Urinary bladder (tissue), 3 donors: ENCODE measurements at regions not wholly inside any gene's neighbourhood (a gene's known extent, or its start where the extent isn't known, plus 50 kb on each side); places are given as distances from the start of the nearest gene placed in this dataset.

Experiments used
- DNase-seq: peaks from one replicate; pipeline ENCODE4 v3.0.0-alpha.2; 2015; ENCODE audit errors: extremely low spot score
- H3K27ac ChIP-seq: one replicate; pipeline ENCODE4 v1.5.1; 2013; ENCODE audit warnings: low read depth, mild to moderate bottlenecking, moderate library complexity
- H3K36me3 ChIP-seq: one replicate; pipeline ENCODE4 v1.6.1; 2013; ENCODE audit warnings: mild to moderate bottlenecking, moderate library complexity; ENCODE audit not compliant: insufficient read depth
- H3K4me1 ChIP-seq: one replicate; pipeline ENCODE4 v1.6.1; 2013; ENCODE audit warnings: mild to moderate bottlenecking, moderate library complexity; ENCODE audit not compliant: insufficient read depth
- H3K4me3 ChIP-seq: one replicate; pipeline ENCODE4 v1.5.1; 2013; ENCODE audit warnings: low read depth, low read length
- WGBS: extraction: QIAGEN DNeasy Blood & Tissue Kit; methylation state at CpG from one replicate; pipeline ENCODE4 v1.1.7; 2013; 5-methylcytosine and 5-hydroxymethylcytosine counted together
- donor health status: healthy with polysubstance abuse.
- donor health status: healthy.

DNA sequence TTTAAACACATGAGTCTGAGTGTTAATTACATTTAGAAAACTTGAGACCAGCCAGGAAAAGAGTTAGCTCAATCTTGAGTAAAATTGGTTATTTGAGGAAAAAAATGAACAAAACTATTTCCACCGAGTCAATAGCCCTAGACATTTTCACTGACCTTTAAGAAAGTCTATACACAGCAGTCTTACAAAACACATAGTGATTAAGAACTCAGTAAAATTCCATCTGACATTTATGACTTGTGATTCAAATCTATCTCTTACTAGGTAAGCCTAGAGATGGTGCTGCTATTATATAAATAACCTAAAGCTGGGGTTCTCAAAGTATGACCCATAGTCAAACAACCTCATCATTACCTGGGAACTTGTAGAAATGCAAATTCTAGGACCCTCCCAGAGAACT is 109.1 kb upstream of the COL8A1 start:
- 60% methylated on average over 1 of the region's 1 CpG for WGBS
- Histone ChIP-seq H3K4me3 (no peak overlapping the region), H3K4me1 (no peaks in the 10 kb centered on the region), H3K36me3 (no peaks in the 10 kb centered on the region), H3K27ac (no peak overlapping the region)
- no peak for DNase-seq

DNA sequence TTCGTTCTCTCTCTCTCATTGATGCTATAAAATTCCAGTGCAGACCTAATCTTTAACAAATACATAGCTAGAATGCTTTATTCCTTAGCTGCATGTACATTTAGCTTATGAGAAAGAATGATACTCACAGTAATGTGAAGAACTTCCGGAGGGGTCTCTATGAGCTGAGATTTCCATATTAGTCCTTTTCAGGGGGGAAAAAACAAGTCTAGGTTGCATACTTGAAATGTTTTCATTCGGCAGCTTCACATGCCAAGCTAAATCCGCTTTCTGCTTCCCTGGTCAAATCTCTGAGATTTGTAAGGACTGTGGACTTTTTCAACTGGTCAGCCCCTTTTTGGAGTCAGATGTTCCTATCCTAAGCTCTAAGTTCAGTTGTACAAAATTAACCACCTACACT is 111.5 kb upstream of the COL8A1 start:
- 50% methylated on average over 4 of the region's 4 CpGs for WGBS
- DNase-seq = no peak
- Histone ChIP-seq H3K27ac (no peak overlapping the region), H3K4me3 (no peak overlapping the region), H3K36me3 (no peaks in the 10 kb centered on the region), H3K4me1 (no peaks in the 10 kb centered on the region)

DNA sequence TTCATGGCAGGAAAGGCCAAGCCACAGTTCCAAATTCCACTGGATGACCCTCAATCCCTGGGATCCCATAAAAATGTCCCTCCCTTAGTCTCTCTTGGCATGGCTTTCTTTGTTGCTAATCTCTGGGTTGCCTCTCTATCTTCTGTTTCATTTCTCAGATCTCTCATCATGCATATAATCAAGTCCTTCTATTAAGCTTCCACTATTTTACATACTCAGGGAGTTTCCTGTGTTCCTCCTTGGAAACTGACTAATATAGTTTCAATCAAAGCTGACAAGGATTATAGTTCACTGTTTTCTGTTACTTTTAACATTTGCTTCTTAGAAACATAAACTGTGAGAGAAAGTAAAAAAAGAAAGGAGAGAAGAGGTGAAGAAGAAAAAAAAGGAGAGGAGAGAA is 113.8 kb upstream of the COL8A1 start:
- Histone ChIP-seq H3K4me3 (no peak overlapping the region), H3K36me3 (no peaks in the 10 kb centered on the region), H3K27ac (no peak overlapping the region), H3K4me1 (no peaks in the 10 kb centered on the region)
- DNase-seq = no peak

DNA sequence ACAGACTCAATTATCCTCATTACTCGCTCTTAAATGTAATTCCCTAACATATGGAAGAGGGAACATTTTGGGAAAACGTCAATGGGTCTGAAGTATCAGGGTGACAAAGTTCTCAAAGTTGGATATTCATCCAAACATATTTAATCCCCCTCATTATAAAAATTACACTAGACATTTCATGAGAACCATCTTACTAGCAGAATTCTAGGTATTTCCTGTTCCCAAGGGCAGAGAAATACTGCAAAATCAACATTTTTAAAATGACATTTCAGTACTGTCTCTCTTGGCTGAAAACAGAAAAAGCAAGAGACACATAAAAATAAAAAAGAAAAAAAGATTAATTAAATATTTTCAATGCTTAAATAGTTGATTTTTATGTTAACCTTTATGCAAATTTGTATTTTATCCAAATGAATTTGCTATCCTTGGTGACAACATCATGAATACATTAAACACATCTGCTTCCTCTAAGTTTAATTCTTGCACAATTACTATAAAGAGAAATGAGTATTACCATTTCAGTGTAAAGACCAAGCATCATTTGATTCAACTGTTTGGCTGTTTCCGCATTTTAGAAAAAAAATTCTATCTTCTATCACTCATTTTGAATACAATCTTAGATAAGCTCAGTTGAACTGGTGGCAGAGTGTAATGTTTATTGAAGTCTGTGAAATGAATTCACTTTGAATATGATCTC is 114.8 kb upstream of the COL8A1 start:
- WGBS = 89% methylated on average over 3 of the region's 3 CpGs
- no peaks in the 10 kb centered on the region for H3K36me3 ChIP-seq
- no peak for DNase-seq
- no peak overlapping the region for H3K4me3 ChIP-seq
- H3K4me1 ChIP-seq = no peaks in the 10 kb centered on the region
- H3K27ac ChIP-seq = no peak overlapping the region

DNA sequence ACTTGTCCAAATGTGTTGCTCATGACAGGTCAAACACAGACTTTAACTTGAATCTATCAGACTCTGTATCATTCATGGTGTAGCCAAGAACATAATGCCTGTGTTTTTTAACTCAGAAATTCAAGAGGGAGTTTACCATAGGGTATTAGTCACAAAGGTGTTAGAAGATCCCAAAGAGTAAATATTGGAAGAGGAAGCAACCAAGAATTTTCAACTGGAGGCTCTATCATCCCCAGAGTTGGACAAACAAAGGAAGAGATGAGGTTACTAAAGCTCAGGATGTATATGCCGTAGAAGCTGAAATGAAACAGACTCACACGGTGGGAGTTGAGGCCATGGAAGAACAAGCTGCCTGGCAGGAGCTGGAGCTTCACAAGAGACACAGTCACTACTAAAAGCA is 116.2 kb upstream of the COL8A1 start:
- DNase-seq = no peak
- 91% methylated on average over 2 of the region's 2 CpGs for WGBS

DNA sequence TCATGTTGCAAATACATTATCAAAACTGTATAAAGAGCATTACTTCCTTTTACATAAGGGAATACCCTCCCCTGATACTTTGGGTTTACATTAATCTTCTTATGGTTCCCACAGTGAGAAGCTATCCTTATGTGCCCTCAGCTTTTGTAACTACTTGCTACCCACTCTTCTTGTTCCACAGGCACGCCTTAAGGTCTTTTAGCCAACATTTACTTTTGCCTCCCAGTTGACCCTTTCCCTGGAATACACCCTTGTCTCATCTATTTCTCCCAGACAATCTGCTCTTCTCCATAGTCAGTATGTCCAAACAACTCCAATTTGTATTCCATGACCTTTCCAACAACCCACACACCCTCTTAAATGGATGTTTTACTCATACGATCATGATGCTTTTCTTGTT is 116.8 kb upstream of the COL8A1 start:
- Histone ChIP-seq H3K36me3 (no peaks in the 10 kb centered on the region), H3K27ac (no peak overlapping the region), H3K4me3 (no peak overlapping the region), H3K4me1 (no peaks in the 10 kb centered on the region)
- no peak for DNase-seq
- 75% methylated on average over 2 of the region's 2 CpGs for WGBS

More for the DNA sequence above, 116.2 kb upstream of the COL8A1 start:
- H3K4me1 ChIP-seq = no peaks in the 10 kb centered on the region
- H3K4me3 ChIP-seq = no peak overlapping the region
- no peaks in the 10 kb centered on the region for H3K36me3 ChIP-seq
- no peak overlapping the region for H3K27ac ChIP-seq

DNA sequence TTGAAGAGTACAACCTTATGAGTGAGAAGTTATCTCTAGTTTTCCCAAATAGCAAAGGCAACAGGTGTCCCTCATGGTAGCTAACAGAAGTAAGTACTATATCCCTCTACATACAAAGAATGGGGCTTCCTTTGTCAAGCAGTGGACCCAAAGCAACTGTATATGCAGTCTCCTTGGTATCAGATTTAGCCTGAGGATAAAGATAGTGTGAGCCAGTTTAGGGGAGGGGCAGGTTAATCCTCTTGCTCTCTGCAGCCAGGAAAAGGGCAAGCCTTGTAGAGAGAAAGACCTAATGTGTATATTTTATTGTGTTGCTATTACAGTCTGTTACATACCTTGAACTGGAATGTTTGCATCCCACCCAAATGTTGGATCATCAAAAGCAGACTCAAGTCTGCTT is 117.9 kb upstream of the COL8A1 start:
- H3K27ac ChIP-seq = no peak overlapping the region
- DNase-seq = no peak
- no peaks in the 10 kb centered on the region for H3K4me1 ChIP-seq
- no peaks in the 10 kb centered on the region for H3K36me3 ChIP-seq
- H3K4me3 ChIP-seq = no peak overlapping the region

DNA sequence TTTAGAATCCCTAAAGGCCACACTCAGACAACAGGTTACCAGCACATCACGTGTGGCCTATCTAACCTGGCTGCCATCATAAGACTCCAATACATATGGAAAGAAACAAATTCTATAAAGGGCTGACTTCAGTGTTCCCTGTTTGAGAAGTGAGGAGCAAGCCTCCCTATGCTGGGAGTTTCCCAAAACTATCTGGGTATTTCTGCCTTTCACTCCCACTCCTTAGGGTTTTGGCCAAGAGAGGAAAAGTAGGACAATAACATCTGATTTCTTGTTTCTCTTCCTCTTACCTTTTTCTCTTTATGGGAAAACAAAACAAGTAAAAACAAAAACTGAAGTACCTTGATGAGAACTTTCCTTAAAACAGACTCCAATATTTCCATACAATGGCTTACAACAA is 121.5 kb upstream of the COL8A1 start:
- WGBS = 88% methylated on average over 1 of the region's 1 CpG
- Histone ChIP-seq H3K27ac (no peak overlapping the region), H3K4me1 (no peaks in the 10 kb centered on the region), H3K4me3 (no peak overlapping the region), H3K36me3 (no peaks in the 10 kb centered on the region)
- DNase-seq = no peak

DNA sequence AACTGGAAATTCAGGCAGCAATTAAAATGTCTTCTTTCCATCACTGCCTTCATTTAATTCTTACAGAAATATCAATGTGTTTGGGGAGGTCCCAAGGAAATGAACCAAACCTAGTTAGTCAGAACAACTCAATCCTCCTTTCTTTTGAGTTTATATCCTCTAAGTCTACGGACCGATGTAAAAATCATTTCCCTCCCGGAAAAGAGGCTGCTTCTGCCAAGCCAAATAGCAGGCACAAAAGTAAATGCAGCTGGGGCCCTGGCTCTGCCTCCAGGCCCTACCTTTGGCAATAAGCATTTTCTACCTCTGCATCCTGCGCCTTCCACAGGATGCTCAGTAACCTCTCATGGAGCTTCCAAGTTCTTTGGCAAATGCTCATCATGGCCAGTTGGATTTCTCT is 122.5 kb upstream of the COL8A1 start:
- Histone ChIP-seq H3K4me3 (no peak overlapping the region), H3K4me1 (no peaks in the 10 kb centered on the region), H3K36me3 (no peaks in the 10 kb centered on the region), H3K27ac (no peak overlapping the region)
- no peak for DNase-seq
- WGBS = 86% methylated on average over 4 of the region's 4 CpGs

DNA sequence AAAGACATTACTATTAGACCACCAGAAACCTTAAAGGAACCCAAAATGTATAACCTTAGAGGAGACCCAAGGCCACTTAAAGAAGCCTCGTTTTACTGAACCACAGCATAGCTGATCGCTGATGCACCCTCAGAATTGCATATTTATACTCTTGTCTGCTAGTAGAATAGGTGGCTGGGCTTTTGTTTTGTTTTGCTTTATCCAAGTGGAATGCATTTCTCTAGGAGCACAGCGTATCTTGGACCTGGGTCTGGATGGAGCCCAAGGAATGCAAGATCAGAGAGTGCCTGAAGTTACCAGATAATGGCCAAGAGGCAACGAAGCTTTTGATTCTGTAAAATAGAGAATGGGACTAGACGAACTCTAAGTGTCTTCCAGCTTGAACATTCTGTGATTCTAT is 129.2 kb upstream of the COL8A1 start:
- Histone ChIP-seq H3K4me3 (no peak overlapping the region), H3K4me1 (no peaks in the 10 kb centered on the region), H3K36me3 (no peaks in the 10 kb centered on the region), H3K27ac (no peak overlapping the region)
- no peak for DNase-seq
- WGBS = 39% methylated on average over 5 of the region's 5 CpGs

DNA sequence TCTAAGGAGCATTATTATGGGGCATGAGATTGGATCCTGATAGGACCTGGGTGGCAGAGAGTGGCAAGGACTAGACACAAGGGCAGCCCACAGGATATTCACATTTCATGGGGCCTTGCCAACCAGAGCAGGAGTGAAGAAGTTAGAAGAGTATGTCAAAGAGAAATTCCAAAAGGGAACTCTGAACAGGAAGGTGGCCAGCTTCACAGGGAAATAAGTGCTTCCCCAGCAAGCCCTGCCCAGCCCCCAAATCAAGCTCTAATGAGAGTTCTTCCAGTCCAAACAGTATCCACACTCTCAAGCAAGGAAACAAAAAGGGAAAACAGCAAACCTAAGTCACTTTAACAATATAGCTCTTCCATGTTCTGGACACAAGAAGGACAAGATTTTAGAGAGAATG is 130.2 kb upstream of the COL8A1 start:
- Histone ChIP-seq H3K36me3 (no peaks in the 10 kb centered on the region), H3K4me3 (no peak overlapping the region), H3K27ac (no peak overlapping the region), H3K4me1 (no peaks in the 10 kb centered on the region)
- no peak for DNase-seq

DNA sequence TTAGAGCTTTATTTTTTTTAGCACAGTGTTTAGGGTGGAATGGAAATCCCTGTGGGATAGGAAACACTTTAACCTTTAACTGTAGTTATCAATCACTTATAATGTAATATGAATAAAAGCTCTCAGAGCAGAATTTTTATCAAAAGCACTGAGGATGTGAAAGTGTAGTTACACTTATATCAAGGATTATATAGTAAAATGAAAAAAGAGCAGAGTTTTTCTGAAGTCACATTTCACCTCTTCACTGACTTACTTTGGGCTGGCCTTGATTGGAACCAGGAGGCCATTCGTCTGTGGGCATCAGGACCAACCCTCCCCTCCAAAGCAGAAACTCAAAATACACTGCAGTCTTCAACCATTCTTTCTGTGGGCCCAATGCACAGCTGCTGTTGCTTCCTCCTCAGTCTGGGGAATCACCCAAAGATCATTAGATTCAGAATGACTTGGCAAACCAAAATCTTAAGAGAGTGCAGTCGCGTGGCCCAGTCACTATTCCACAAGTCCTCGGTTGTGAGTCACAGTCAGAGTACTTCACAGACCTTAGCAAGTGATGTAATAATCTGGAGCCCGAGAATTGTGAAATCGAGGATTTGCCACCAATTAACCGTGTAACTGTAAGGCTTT is 132.6 kb upstream of the COL8A1 start:
- no peak overlapping the region for H3K27ac ChIP-seq
- H3K4me1 ChIP-seq = no peaks in the 10 kb centered on the region
- 81% methylated on average over 7 of the region's 7 CpGs for WGBS
- no peaks in the 10 kb centered on the region for H3K36me3 ChIP-seq
- DNase-seq = no peak
- no peak overlapping the region for H3K4me3 ChIP-seq

DNA sequence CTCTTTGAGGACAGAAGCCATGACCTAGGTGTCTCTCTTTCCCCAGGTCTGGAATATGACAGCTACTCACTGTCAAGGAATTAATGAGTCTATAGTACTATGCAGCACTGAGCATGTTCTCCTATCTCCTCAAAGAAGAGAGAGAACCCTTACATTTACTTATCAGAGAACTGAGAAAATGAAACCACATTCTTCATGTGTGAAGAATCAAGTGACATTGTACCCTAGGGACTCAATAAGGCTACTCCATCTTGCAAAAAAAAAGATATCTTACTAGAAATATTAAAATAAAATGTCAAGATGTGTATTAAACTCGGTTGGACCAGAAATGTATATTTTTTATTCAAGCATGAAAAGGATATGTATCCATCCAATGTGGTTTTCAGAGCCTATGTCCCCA is 133.2 kb upstream of the COL8A1 start:
- WGBS = 81% methylated on average over 1 of the region's 1 CpG
- Histone ChIP-seq H3K36me3 (no peaks in the 10 kb centered on the region), H3K27ac (no peak overlapping the region), H3K4me3 (no peak overlapping the region), H3K4me1 (no peaks in the 10 kb centered on the region)
- DNase-seq = no peak

DNA sequence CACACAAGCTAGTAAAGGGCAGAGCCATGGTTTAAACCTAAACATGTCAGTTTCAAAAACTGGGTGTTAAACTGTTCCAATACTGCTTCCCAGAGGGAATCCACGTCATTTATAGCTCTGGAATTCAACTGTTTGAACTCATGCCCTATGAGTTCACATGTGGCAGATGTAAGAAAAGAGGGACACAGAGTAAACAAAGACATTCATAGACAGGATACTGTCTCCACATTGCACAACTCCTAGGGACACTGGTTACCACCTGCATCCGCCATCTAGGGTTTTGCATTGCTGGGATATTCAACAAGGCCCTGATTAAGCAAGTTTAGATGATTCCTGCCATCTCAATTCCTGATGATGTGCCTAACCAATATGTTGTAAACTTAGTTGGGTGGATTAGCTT is 134.1 kb upstream of the COL8A1 start:
- H3K4me3 ChIP-seq = no peak overlapping the region
- WGBS = 58% methylated on average over 2 of the region's 2 CpGs
- H3K27ac ChIP-seq = no peak overlapping the region
- DNase-seq = no peak
- no peaks in the 10 kb centered on the region for H3K4me1 ChIP-seq
- H3K36me3 ChIP-seq = no peaks in the 10 kb centered on the region

DNA sequence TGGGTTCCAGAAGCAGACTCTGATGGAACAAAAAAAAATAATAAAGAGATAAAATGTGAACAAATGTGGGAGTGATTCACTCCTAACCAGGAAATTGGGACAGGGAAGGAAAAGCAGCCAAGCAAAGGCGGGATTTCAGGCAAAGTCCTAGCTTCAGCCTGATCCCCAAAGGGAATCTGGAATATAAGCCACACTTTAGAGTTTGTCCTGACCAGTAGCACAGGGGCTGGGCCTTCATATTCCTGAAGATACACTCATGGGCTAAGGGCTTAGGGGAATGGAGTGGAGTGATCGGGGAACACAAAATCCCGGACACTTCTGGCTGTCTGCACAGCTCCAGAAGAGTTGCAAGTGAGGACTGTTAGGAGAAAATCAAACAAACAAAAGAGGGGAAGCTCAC is 135.0 kb upstream of the COL8A1 start:
- no peak overlapping the region for H3K27ac ChIP-seq
- WGBS = 40% methylated on average over 3 of the region's 3 CpGs
- no peak overlapping the region for H3K4me3 ChIP-seq
- DNase-seq = no peak
- no peaks in the 10 kb centered on the region for H3K4me1 ChIP-seq
- H3K36me3 ChIP-seq = no peaks in the 10 kb centered on the region
